ENCODE measurements at regions not wholly inside any gene's neighbourhood (a gene's known extent, or its start where the extent isn't known, plus 50 kb on each side); places are given as distances from the start of the nearest gene placed in this dataset.

- no peak overlapping the region for H3K4me3 ChIP-seq (ENCODE audit: insufficient read depth, low read depth, low read length, poor library complexity, severe bottlenecking)
- H3K27ac ChIP-seq (ENCODE audit: insufficient read depth, low read length, poor library complexity, severe bottlenecking) = no peak overlapping the region
- no peaks in the 10 kb centered on the region for H3K27me3 ChIP-seq (replicated peaks; ENCODE audit: control insufficient read depth, insufficient read depth, low read length, poor library complexity, severe bottlenecking)
- no peak for DNase-seq
- H3K9me3 ChIP-seq (ENCODE audit: control insufficient read depth, low read length) = no peaks in the 10 kb centered on the region
- H3K36me3 ChIP-seq (ENCODE audit: control insufficient read depth, insufficient read depth, low read length) = no peaks in the 10 kb centered on the region
- no peaks in the 10 kb centered on the region for H3K4me1 ChIP-seq (ENCODE audit: control insufficient read depth, insufficient read depth, low read length, poor library complexity, severe bottlenecking)
These were observed 363.6 kb downstream of the ANXA1 start for GRCh38 chr9:73515216-73515615.

GRCh38 chr9:73523391-73523790, 371.7 kb downstream of the ANXA1 start:
- H3K9me3 ChIP-seq (ENCODE audit: control insufficient read depth, low read length) = no peaks in the 10 kb centered on the region

GRCh38 chr9:73525350-73525749, 373.7 kb downstream of the ANXA1 start:
- no peaks in the 10 kb centered on the region for H3K36me3 ChIP-seq (ENCODE audit: control insufficient read depth, insufficient read depth, low read length)
- H3K27ac ChIP-seq (ENCODE audit: insufficient read depth, low read length, poor library complexity, severe bottlenecking) = no peak overlapping the region
- H3K4me3 ChIP-seq (ENCODE audit: insufficient read depth, low read depth, low read length, poor library complexity, severe bottlenecking) = no peak overlapping the region
- no peaks in the 10 kb centered on the region for H3K9me3 ChIP-seq (ENCODE audit: control insufficient read depth, low read length)
- H3K27me3 ChIP-seq (replicated peaks; ENCODE audit: control insufficient read depth, insufficient read depth, low read length, poor library complexity, severe bottlenecking) = no peaks in the 10 kb centered on the region
- no peaks in the 10 kb centered on the region for H3K4me1 ChIP-seq (ENCODE audit: control insufficient read depth, insufficient read depth, low read length, poor library complexity, severe bottlenecking)
- no peak for DNase-seq

More at GRCh38 chr9:73523391-73523790, 371.7 kb downstream of the ANXA1 start:
- Histone ChIP-seq H3K36me3 (ENCODE audit: control insufficient read depth, insufficient read depth, low read length) (no peaks in the 10 kb centered on the region), H3K4me3 (ENCODE audit: insufficient read depth, low read depth, low read length, poor library complexity, severe bottlenecking) (no peak overlapping the region), H3K27me3 (replicated peaks; ENCODE audit: control insufficient read depth, insufficient read depth, low read length, poor library complexity, severe bottlenecking) (no peaks in the 10 kb centered on the region), H3K27ac (ENCODE audit: insufficient read depth, low read length, poor library complexity, severe bottlenecking) (no peak overlapping the region), H3K4me1 (ENCODE audit: control insufficient read depth, insufficient read depth, low read length, poor library complexity, severe bottlenecking) (no peaks in the 10 kb centered on the region)
- DNase-seq = no peak

- Histone ChIP-seq H3K4me1 (ENCODE audit: control insufficient read depth, insufficient read depth, low read length, poor library complexity, severe bottlenecking) (no peaks in the 10 kb centered on the region), H3K27me3 (replicated peaks; ENCODE audit: control insufficient read depth, insufficient read depth, low read length, poor library complexity, severe bottlenecking) (no peaks in the 10 kb centered on the region), H3K36me3 (ENCODE audit: control insufficient read depth, insufficient read depth, low read length) (no peaks in the 10 kb centered on the region), H3K9me3 (ENCODE audit: control insufficient read depth, low read length) (no peaks in the 10 kb centered on the region), H3K27ac (ENCODE audit: insufficient read depth, low read length, poor library complexity, severe bottlenecking) (no peak overlapping the region), H3K4me3 (ENCODE audit: insufficient read depth, low read depth, low read length, poor library complexity, severe bottlenecking) (no peak overlapping the region)
- no peak for DNase-seq
These were observed 375.9 kb downstream of the ANXA1 start for GRCh38 chr9:73527521-73527920.

- Histone ChIP-seq H3K4me1 (ENCODE audit: control insufficient read depth, insufficient read depth, low read length, poor library complexity, severe bottlenecking) (no peaks in the 10 kb centered on the region), H3K27ac (ENCODE audit: insufficient read depth, low read length, poor library complexity, severe bottlenecking) (no peak overlapping the region), H3K27me3 (replicated peaks; ENCODE audit: control insufficient read depth, insufficient read depth, low read length, poor library complexity, severe bottlenecking) (no peaks in the 10 kb centered on the region), H3K9me3 (ENCODE audit: control insufficient read depth, low read length) (no peaks in the 10 kb centered on the region), H3K36me3 (ENCODE audit: control insufficient read depth, insufficient read depth, low read length) (no peaks in the 10 kb centered on the region), H3K4me3 (ENCODE audit: insufficient read depth, low read depth, low read length, poor library complexity, severe bottlenecking) (no peak overlapping the region)
- DNase-seq = no peak
These were observed 377.3 kb downstream of the ANXA1 start for GRCh38 chr9:73528926-73529325.

- H3K27ac ChIP-seq (ENCODE audit: insufficient read depth, low read length, poor library complexity, severe bottlenecking) = no peak overlapping the region
- DNase-seq = no peak
These were observed 378.0 kb downstream of the ANXA1 start for GRCh38 chr9:73529666-73530065.

GRCh38 chr9:73531051-73531532, 379.4 kb downstream of the ANXA1 start:
- H3K27ac ChIP-seq (ENCODE audit: insufficient read depth, low read length, poor library complexity, severe bottlenecking) = no peak overlapping the region
- no peak for DNase-seq
- no peak overlapping the region for H3K4me3 ChIP-seq (ENCODE audit: insufficient read depth, low read depth, low read length, poor library complexity, severe bottlenecking)
- H3K4me1 ChIP-seq (ENCODE audit: control insufficient read depth, insufficient read depth, low read length, poor library complexity, severe bottlenecking) = no peaks in the 10 kb centered on the region
- no peaks in the 10 kb centered on the region for H3K36me3 ChIP-seq (ENCODE audit: control insufficient read depth, insufficient read depth, low read length)
- H3K9me3 ChIP-seq (ENCODE audit: control insufficient read depth, low read length) = no peaks in the 10 kb centered on the region
- H3K27me3 ChIP-seq (replicated peaks; ENCODE audit: control insufficient read depth, insufficient read depth, low read length, poor library complexity, severe bottlenecking) = no peaks in the 10 kb centered on the region

More at GRCh38 chr9:73529666-73530065, 378.0 kb downstream of the ANXA1 start:
- no peaks in the 10 kb centered on the region for H3K36me3 ChIP-seq (ENCODE audit: control insufficient read depth, insufficient read depth, low read length)
- no peaks in the 10 kb centered on the region for H3K27me3 ChIP-seq (replicated peaks; ENCODE audit: control insufficient read depth, insufficient read depth, low read length, poor library complexity, severe bottlenecking)
- no peaks in the 10 kb centered on the region for H3K4me1 ChIP-seq (ENCODE audit: control insufficient read depth, insufficient read depth, low read length, poor library complexity, severe bottlenecking)
- no peaks in the 10 kb centered on the region for H3K9me3 ChIP-seq (ENCODE audit: control insufficient read depth, low read length)
- H3K4me3 ChIP-seq (ENCODE audit: insufficient read depth, low read depth, low read length, poor library complexity, severe bottlenecking) = no peak overlapping the region

GRCh38 chr9:73531658-73532057, 380.0 kb downstream of the ANXA1 start:
- DNase-seq = no peak
- Histone ChIP-seq H3K27ac (ENCODE audit: insufficient read depth, low read length, poor library complexity, severe bottlenecking) (no peak overlapping the region), H3K4me1 (ENCODE audit: control insufficient read depth, insufficient read depth, low read length, poor library complexity, severe bottlenecking) (no peaks in the 10 kb centered on the region), H3K36me3 (ENCODE audit: control insufficient read depth, insufficient read depth, low read length) (no peaks in the 10 kb centered on the region), H3K9me3 (ENCODE audit: control insufficient read depth, low read length) (no peaks in the 10 kb centered on the region), H3K27me3 (replicated peaks; ENCODE audit: control insufficient read depth, insufficient read depth, low read length, poor library complexity, severe bottlenecking) (no peaks in the 10 kb centered on the region), H3K4me3 (ENCODE audit: insufficient read depth, low read depth, low read length, poor library complexity, severe bottlenecking) (no peak overlapping the region)

GRCh38 chr9:73532985-73533384, 381.3 kb downstream of the ANXA1 start:
- DNase-seq = no peak
- Histone ChIP-seq H3K27ac (ENCODE audit: insufficient read depth, low read length, poor library complexity, severe bottlenecking) (no peak overlapping the region), H3K4me1 (ENCODE audit: control insufficient read depth, insufficient read depth, low read length, poor library complexity, severe bottlenecking) (no peaks in the 10 kb centered on the region), H3K27me3 (replicated peaks; ENCODE audit: control insufficient read depth, insufficient read depth, low read length, poor library complexity, severe bottlenecking) (no peaks in the 10 kb centered on the region), H3K36me3 (ENCODE audit: control insufficient read depth, insufficient read depth, low read length) (no peaks in the 10 kb centered on the region), H3K9me3 (ENCODE audit: control insufficient read depth, low read length) (no peaks in the 10 kb centered on the region), H3K4me3 (ENCODE audit: insufficient read depth, low read depth, low read length, poor library complexity, severe bottlenecking) (no peak overlapping the region)

- no peaks in the 10 kb centered on the region for H3K36me3 ChIP-seq (ENCODE audit: control insufficient read depth, insufficient read depth, low read length)
- H3K4me1 ChIP-seq (ENCODE audit: control insufficient read depth, insufficient read depth, low read length, poor library complexity, severe bottlenecking) = no peaks in the 10 kb centered on the region
- no peaks in the 10 kb centered on the region for H3K9me3 ChIP-seq (ENCODE audit: control insufficient read depth, low read length)
- H3K27me3 ChIP-seq (replicated peaks; ENCODE audit: control insufficient read depth, insufficient read depth, low read length, poor library complexity, severe bottlenecking) = no peaks in the 10 kb centered on the region
- DNase-seq = no peak
- no peak overlapping the region for H3K27ac ChIP-seq (ENCODE audit: insufficient read depth, low read length, poor library complexity, severe bottlenecking)
- no peak overlapping the region for H3K4me3 ChIP-seq (ENCODE audit: insufficient read depth, low read depth, low read length, poor library complexity, severe bottlenecking)
These were observed 384.7 kb downstream of the ANXA1 start for GRCh38 chr9:73536403-73536802.

- Histone ChIP-seq H3K4me1 (ENCODE audit: control insufficient read depth, insufficient read depth, low read length, poor library complexity, severe bottlenecking) (no peaks in the 10 kb centered on the region), H3K4me3 (ENCODE audit: insufficient read depth, low read depth, low read length, poor library complexity, severe bottlenecking) (no peak overlapping the region), H3K27me3 (replicated peaks; ENCODE audit: control insufficient read depth, insufficient read depth, low read length, poor library complexity, severe bottlenecking) (no peaks in the 10 kb centered on the region), H3K36me3 (ENCODE audit: control insufficient read depth, insufficient read depth, low read length) (no peaks in the 10 kb centered on the region), H3K27ac (ENCODE audit: insufficient read depth, low read length, poor library complexity, severe bottlenecking) (no peak overlapping the region), H3K9me3 (ENCODE audit: control insufficient read depth, low read length) (no peaks in the 10 kb centered on the region)
- no peak for DNase-seq
These were observed 385.9 kb downstream of the ANXA1 start for GRCh38 chr9:73537561-73537960.

Data from effector memory CD4-positive, alpha-beta T cell (primary cell).